GM23338 (cell line): ENCODE measurements at regions not wholly inside any gene's neighbourhood (a gene's known extent, or its start where the extent isn't known, plus 50 kb on each side); places are given as distances from the start of the nearest gene placed in this dataset.

Experiments
- ATAC-seq: fragments of 200-7000 bp; cut with Tn5 transposase; 3 replicates; pipeline ENCODE4 v1.9.1; 2020
- DNase-seq: peaks from one replicate; pipeline ENCODE4 v3.0.0-alpha.2; 2015; ENCODE audit warnings: low spot score
- H2AFZ ChIP-seq: fragments of 200-600 bp; sonication (generic); 2 replicates; pipeline ENCODE4 v1.8.0; 2016; ENCODE audit warnings: antibody characterized with exemption, mild to moderate bottlenecking, moderate library complexity
- H3F3A ChIP-seq: fragments of 200-600 bp; sonication (generic); replicated peaks from 2 replicates; pipeline ENCODE4 v1.8.0; 2017; ENCODE audit warnings: antibody characterized with exemption, mixed run types, low read depth
- H3K27ac ChIP-seq: fragments of 200-600 bp; sonication (generic); 2 replicates; pipeline ENCODE4 v1.6.1; 2016; ENCODE audit warnings: low read depth
- H3K27me3 ChIP-seq: fragments of 200-600 bp; sonication (generic); 2 replicates; pipeline ENCODE4 v1.8.0; 2016; ENCODE audit warnings: mild to moderate bottlenecking, mixed run types, moderate library complexity; ENCODE audit not compliant: insufficient read depth
- H3K36me3 ChIP-seq: fragments of 200-600 bp; sonication (generic); 2 replicates; pipeline ENCODE4 v1.8.0; 2016; ENCODE audit warnings: mild to moderate bottlenecking; ENCODE audit not compliant: insufficient read depth
- H3K4me1 ChIP-seq: fragments of 200-600 bp; sonication (generic); 2 replicates; pipeline ENCODE4 v1.8.0; 2016; ENCODE audit warnings: mild to moderate bottlenecking, moderate library complexity; ENCODE audit not compliant: insufficient read depth
- H3K4me2 ChIP-seq: fragments of 200-600 bp; sonication (generic); 2 replicates; pipeline ENCODE4 v1.7.1; 2017; ENCODE audit warnings: mixed run types
- H3K4me3 ChIP-seq: fragments of 200-600 bp; sonication (generic); 2 replicates; pipeline ENCODE4 v1.6.1; 2016; ENCODE audit warnings: mixed run types
- H3K79me2 ChIP-seq: fragments of 200-600 bp; sonication (generic); replicated peaks from 2 replicates; pipeline ENCODE4 v1.8.0; 2017; ENCODE audit warnings: mild to moderate bottlenecking; ENCODE audit not compliant: insufficient read depth
- H3K9me2 ChIP-seq: fragments of 200-600 bp; sonication (generic); 2 replicates; pipeline ENCODE4 v1.8.0; 2017; ENCODE audit not compliant: insufficient read depth
- H4K20me1 ChIP-seq: fragments of 200-600 bp; sonication (generic); replicated peaks from 2 replicates; pipeline ENCODE4 v1.8.0; 2017; ENCODE audit warnings: mild to moderate bottlenecking; ENCODE audit not compliant: insufficient read depth
- H3K27ac Mint-ChIP-seq: 2 replicates; pipeline ENCODE4 v1.8.0; 2020; ENCODE audit warnings: inconsistent platforms, mild to moderate bottlenecking, moderate library complexity, mixed read lengths
- H3K27me3 Mint-ChIP-seq: 3 replicates; pipeline ENCODE4 v1.8.0; 2022; ENCODE audit warnings: low read depth, mild to moderate bottlenecking, moderate library complexity, mixed read lengths, inconsistent platforms; ENCODE audit not compliant: insufficient read depth, poor library complexity
- H3K36me3 Mint-ChIP-seq: 3 replicates; pipeline ENCODE4 v1.8.0; 2021; ENCODE audit warnings: low read depth, mild to moderate bottlenecking, inconsistent platforms, moderate library complexity, mixed read lengths
- H3K4me1 Mint-ChIP-seq: 3 replicates; pipeline ENCODE4 v1.8.0; 2020; ENCODE audit warnings: mild to moderate bottlenecking, inconsistent platforms, mixed read lengths
- H3K4me3 Mint-ChIP-seq: 3 replicates; pipeline ENCODE4 v1.8.0; 2021; ENCODE audit warnings: moderate library complexity, mild to moderate bottlenecking, inconsistent platforms, mixed read lengths
- H3K9me3 Mint-ChIP-seq: 3 replicates; pipeline ENCODE4 v1.8.0; 2020; ENCODE audit warnings: moderate library complexity, mild to moderate bottlenecking, inconsistent platforms, mixed read lengths
- JUNB ChIP-seq: IDR thresholded peaks from one replicate; pipeline ENCODE4 v1.6.1; 2016; ENCODE audit warnings: antibody characterized with exemption; ENCODE audit not compliant: unreplicated experiment
- POLR2AphosphoS5 ChIP-seq: IDR thresholded peaks from 2 replicates; pipeline ENCODE4 v1.6.1; 2016; ENCODE audit warnings: antibody characterized with exemption, low read depth
- ZNF114 ChIP-seq: fragments of 250-450 bp; sonication (Bioruptor Pico); IDR thresholded peaks from 2 replicates; pipeline ENCODE4 v1.5.0; 2020; ENCODE audit warnings: mild to moderate bottlenecking, moderate library complexity
- ZNF462 ChIP-seq: fragments of 250-450 bp; sonication (Bioruptor Pico); IDR thresholded peaks from 2 replicates; pipeline ENCODE4 v1.5.0; 2020; ENCODE audit warnings: mild to moderate bottlenecking, moderate library complexity
- TF ChIP-seq, protein P1 (sequence below): IDR thresholded peaks from one replicate; pipeline ENCODE4 v1.6.1; 2018; ENCODE audit warnings: antibody characterized with exemption; ENCODE audit not compliant: unreplicated experiment

GRCh38 chr4:3630598-3631543, 98.6 kb upstream of the LRPAP1 start (continued):
- no peak for TF ChIP-seq ZNF462
- TF ChIP-seq ZNF114 (CRISPR knock-in tag), result no peak
- TF ChIP-seq, protein P1, sequence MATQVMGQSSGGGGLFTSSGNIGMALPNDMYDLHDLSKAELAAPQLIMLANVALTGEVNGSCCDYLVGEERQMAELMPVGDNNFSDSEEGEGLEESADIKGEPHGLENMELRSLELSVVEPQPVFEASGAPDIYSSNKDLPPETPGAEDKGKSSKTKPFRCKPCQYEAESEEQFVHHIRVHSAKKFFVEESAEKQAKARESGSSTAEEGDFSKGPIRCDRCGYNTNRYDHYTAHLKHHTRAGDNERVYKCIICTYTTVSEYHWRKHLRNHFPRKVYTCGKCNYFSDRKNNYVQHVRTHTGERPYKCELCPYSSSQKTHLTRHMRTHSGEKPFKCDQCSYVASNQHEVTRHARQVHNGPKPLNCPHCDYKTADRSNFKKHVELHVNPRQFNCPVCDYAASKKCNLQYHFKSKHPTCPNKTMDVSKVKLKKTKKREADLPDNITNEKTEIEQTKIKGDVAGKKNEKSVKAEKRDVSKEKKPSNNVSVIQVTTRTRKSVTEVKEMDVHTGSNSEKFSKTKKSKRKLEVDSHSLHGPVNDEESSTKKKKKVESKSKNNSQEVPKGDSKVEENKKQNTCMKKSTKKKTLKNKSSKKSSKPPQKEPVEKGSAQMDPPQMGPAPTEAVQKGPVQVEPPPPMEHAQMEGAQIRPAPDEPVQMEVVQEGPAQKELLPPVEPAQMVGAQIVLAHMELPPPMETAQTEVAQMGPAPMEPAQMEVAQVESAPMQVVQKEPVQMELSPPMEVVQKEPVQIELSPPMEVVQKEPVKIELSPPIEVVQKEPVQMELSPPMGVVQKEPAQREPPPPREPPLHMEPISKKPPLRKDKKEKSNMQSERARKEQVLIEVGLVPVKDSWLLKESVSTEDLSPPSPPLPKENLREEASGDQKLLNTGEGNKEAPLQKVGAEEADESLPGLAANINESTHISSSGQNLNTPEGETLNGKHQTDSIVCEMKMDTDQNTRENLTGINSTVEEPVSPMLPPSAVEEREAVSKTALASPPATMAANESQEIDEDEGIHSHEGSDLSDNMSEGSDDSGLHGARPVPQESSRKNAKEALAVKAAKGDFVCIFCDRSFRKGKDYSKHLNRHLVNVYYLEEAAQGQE, result no peak

DNA sequence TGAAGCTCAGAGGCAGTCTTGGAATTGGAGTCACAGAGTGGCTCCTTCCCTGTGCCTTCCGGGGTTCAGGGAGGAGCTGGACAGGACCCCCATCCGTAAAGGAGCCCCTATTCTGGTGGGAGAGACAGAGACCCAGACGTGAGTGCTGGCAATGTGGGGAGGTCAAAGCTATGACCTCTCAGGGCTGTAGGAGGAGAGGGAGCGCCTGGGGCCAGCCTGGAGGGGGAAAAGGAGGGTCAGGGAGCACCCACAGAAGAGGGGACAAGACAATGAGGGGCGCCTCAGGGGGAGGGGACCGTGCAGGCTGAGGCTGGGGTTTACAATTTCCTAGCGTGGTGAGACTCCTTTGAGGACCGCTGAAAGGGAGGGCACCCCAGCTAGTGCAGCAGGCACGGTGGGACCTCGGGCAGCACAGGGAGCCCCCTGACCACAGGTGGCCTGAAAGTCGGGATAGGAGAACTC, 97.9 kb upstream of the LRPAP1 start:
- H3K27ac ChIP-seq, result no peak overlapping the region
- H3K36me3 ChIP-seq, result no peaks in the 10 kb centered on the region
- no peak for TF ChIP-seq POLR2AphosphoS5
- no peak for TF ChIP-seq JUNB
- H2AFZ ChIP-seq, result no peak overlapping the region
- Mint-ChIP-seq H3K36me3 (peaks cover 2% of the 10 kb centered on the region; the same call in 2 of the 3 replicates), H3K4me1 (peaks cover 2% of the 10 kb centered on the region; the same call in 2 of the 3 replicates), H3K9me3 (peaks cover 3% of the 10 kb centered on the region; the same call in 2 of the 3 replicates), H3K4me3 (no peak overlapping the region), H3K27ac (no peak overlapping the region), H3K27me3 (peaks cover 11% of the 10 kb centered on the region)
- ATAC-seq (no peak), DNase-seq (no peak)
- no peaks in the 10 kb centered on the region for H4K20me1 ChIP-seq
- no peaks in the 10 kb centered on the region for H3F3A ChIP-seq
- H3K4me2 ChIP-seq, result no peak overlapping the region
- no peaks in the 10 kb centered on the region for H3K27me3 ChIP-seq
- H3K4me1 ChIP-seq, result no peaks in the 10 kb centered on the region
- no peak overlapping the region for H3K4me3 ChIP-seq
- H3K79me2 ChIP-seq, result no peaks in the 10 kb centered on the region
- no peaks in the 10 kb centered on the region for H3K9me2 ChIP-seq
